OCI-LY7 (cell line): ENCODE measurements at regions not wholly inside any gene's neighbourhood (a gene's known extent, or its start where the extent isn't known, plus 50 kb on each side); places are given as distances from the start of the nearest gene placed in this dataset.

Source experiments
- CTCF ChIP-seq: fragments of 200-600 bp; sonication (generic); conservative IDR thresholded peaks from 2 replicates; pipeline ENCODE4 v1.5.1; 2014; ENCODE audit warnings: mild to moderate bottlenecking, antibody characterized with exemption, low read length, moderate library complexity, mixed read lengths
- EZH2phosphoT487 ChIP-seq: fragments of 200-600 bp; sonication (generic); IDR thresholded peaks from 2 replicates; pipeline ENCODE4 v1.6.1; 2018; ENCODE audit warnings: low read depth, borderline replicate concordance, mild to moderate bottlenecking, mixed run types, antibody characterized with exemption, low read length, moderate library complexity, mixed read lengths

- TF ChIP-seq CTCF, result no peak
- TF ChIP-seq EZH2phosphoT487, result no peak
Measured at GRCh38 chr7:9349625-9350024, 916.2 kb downstream of the NXPH1 start.
